Gastroesophageal sphincter (tissue), 4 donors: ENCODE measurements at regions not wholly inside any gene's neighbourhood (a gene's known extent, or its start where the extent isn't known, plus 50 kb on each side); places are given as distances from the start of the nearest gene placed in this dataset.

Source experiments
- ATAC-seq: fragments of 150-250 bp; one replicate; pipeline ENCODE4 v1.9.1; 2016; ENCODE audit warnings: mild to moderate bottlenecking, moderate library complexity
- H3K27ac ChIP-seq, 4 donors: fragments of 200-600 bp; sonication (generic) in 3 of 4; 1 replicate in 3 of 4; 2 replicates in 1 of 4; pipeline ENCODE4 v1.5.1; 2016 to 2019
- H3K27me3 ChIP-seq: fragments of 200-600 bp; sonication (generic); one replicate; pipeline ENCODE4 v1.5.1; 2019
- H3K36me3 ChIP-seq, 2 donors: fragments of 200-600 bp; sonication (generic); one replicate each; pipeline ENCODE4 v1.5.1; 2019; ENCODE audit warnings: control low read depth in 1 of 2
- H3K4me1 ChIP-seq, 3 donors: fragments of 200-600 bp; sonication (generic); 1 replicate in 2 of 3; 2 replicates in 1 of 3; pipeline ENCODE4 v1.5.1; 2016 to 2019; ENCODE audit warnings: control low read depth in 2 of 3
- H3K4me3 ChIP-seq, 2 donors: fragments of 200-600 bp; sonication (generic); one replicate each; pipeline ENCODE4 v1.5.1; 2019; ENCODE audit warnings: mild to moderate bottlenecking in 1 of 2, moderate library complexity in 1 of 2
- H3K9me3 ChIP-seq, 3 donors: fragments of 200-600 bp; sonication (generic); one replicate each; pipeline ENCODE4 v1.5.1; 2017 to 2019; ENCODE audit warnings: control low read depth in 2 of 3
- EP300 ChIP-seq: sonication (generic); formaldehyde crosslinking; IDR thresholded peaks from one replicate; pipeline ENCODE4 v1.6.1; 2017; ENCODE audit warnings: antibody characterized with exemption, mild to moderate bottlenecking
- POLR2A ChIP-seq, 2 donors: fragments of 450-650 bp; IDR thresholded peaks; one replicate each; pipeline ENCODE4 v1.6.1; 2017; ENCODE audit warnings: antibody characterized with exemption in 2 of 2, mild to moderate bottlenecking in 2 of 2, moderate library complexity in 1 of 2
- POLR2AphosphoS5 ChIP-seq: sonication (generic); formaldehyde crosslinking; IDR thresholded peaks from one replicate; pipeline ENCODE4 v1.6.1; 2017; ENCODE audit warnings: antibody characterized with exemption
- WGBS, 2 donors: methylation state at CpG; one replicate each; pipeline ENCODE4 v1.1.5; 2018; ENCODE audit warnings: low coverage in 1 of 2; 5-methylcytosine and 5-hydroxymethylcytosine counted together
- TF ChIP-seq, protein P1 (sequence below), 4 experiments: fragments of 200-600 bp in 2 of 4; fragments of 450-650 bp in 2 of 4; sonication (generic) in 1 of 4; IDR thresholded peaks; one replicate each; pipeline ENCODE4 v1.5.1; 2017 to 2019; ENCODE audit warnings: antibody characterized with exemption in 4 of 4, mild to moderate bottlenecking in 2 of 4, moderate library complexity in 2 of 4

DNA sequence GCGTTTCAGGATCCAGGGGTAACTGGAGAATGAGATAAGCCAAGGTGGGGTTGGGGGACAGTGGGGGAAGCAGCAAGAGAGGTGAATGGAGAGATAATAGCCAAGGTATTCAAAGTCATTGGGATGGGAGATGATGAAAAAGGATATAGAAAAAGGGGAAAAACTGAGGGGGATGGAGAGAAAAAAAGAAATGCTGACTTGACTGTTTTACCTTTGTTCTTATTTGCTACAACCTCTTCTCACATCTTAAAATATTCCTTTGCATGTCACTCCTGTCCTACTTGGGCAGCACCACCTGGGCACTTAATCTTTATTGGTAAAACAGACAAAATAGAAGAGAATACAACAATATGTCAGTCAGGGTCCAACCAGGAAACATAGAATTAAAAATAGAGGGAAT is 56.0 kb upstream of the FNDC3A start:
- TF ChIP-seq, protein P1, sequence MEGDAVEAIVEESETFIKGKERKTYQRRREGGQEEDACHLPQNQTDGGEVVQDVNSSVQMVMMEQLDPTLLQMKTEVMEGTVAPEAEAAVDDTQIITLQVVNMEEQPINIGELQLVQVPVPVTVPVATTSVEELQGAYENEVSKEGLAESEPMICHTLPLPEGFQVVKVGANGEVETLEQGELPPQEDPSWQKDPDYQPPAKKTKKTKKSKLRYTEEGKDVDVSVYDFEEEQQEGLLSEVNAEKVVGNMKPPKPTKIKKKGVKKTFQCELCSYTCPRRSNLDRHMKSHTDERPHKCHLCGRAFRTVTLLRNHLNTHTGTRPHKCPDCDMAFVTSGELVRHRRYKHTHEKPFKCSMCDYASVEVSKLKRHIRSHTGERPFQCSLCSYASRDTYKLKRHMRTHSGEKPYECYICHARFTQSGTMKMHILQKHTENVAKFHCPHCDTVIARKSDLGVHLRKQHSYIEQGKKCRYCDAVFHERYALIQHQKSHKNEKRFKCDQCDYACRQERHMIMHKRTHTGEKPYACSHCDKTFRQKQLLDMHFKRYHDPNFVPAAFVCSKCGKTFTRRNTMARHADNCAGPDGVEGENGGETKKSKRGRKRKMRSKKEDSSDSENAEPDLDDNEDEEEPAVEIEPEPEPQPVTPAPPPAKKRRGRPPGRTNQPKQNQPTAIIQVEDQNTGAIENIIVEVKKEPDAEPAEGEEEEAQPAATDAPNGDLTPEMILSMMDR (IDR thresholded peaks at IDR 0.05), result no peak
- TF ChIP-seq EP300, result no peak
- no peak for TF ChIP-seq POLR2A (IDR thresholded peaks at IDR 0.05)
- TF ChIP-seq POLR2AphosphoS5, result no peak
- no peaks in the 10 kb centered on the region for H3K4me1 ChIP-seq
- no peak overlapping the region for H3K4me3 ChIP-seq
- no peak for ATAC-seq
- no peak overlapping the region for H3K27ac ChIP-seq
- 60% methylated on average over 1 of the region's 1 CpG for WGBS, 2 donors
- no peaks in the 10 kb centered on the region for H3K27me3 ChIP-seq
- no peaks in the 10 kb centered on the region for H3K9me3 ChIP-seq
- no peaks in the 10 kb centered on the region for H3K36me3 ChIP-seq

DNA sequence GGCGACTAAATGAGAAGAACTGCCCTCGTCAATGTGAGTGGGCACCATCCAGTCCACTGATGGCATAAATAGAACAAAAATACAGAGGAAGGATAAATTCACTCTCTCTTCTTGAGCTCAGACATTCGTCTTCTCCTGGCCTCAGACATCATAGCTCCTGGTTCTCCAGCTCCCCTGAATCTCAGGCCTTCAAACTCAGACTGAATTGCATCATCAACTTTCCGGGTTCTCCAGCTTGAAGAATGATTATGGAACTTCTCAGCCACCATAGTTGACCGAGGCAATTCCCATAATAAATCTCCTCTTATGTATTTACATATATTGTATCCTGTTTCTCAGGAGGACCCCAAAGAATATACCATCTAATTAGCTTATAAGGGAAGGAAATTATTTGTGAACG is 55.0 kb upstream of the FNDC3A start:
- Histone ChIP-seq H3K4me3 (no peak overlapping the region), H3K36me3 (no peaks in the 10 kb centered on the region), H3K9me3 (no peaks in the 10 kb centered on the region), H3K4me1 (no peaks in the 10 kb centered on the region), H3K27me3 (no peaks in the 10 kb centered on the region), H3K27ac (no peak overlapping the region)
- no peak for ATAC-seq
- WGBS, 2 donors, result 73 to 80% methylated on average over 6 of the region's 6 CpGs
- no peak for TF ChIP-seq POLR2AphosphoS5
- no peak for TF ChIP-seq POLR2A (IDR thresholded peaks at IDR 0.05)
- TF ChIP-seq EP300, result no peak
- TF ChIP-seq, protein P1 (IDR thresholded peaks at IDR 0.05), result no peak

DNA sequence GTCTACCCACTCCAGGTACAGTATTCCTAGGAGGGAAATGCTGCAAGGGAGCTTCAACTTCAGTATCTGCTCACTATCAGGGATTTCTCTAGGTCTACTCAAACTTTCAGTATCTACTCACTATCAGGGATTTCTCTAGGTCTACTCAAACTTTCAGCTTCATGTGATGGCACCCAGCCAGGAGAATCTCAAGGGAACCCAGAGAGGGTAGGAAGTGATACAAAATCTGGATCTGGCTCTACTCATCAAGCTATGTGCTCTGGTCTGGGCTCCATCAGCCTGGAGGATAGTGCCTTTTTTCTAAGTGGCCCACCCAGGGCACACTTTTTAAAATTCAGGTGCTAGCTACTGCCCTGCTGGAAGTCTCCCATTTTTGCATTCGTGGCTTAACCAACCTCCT is 52.3 kb upstream of the FNDC3A start:
- no peak for ATAC-seq
- Histone ChIP-seq H3K27me3 (no peaks in the 10 kb centered on the region), H3K9me3 (no peaks in the 10 kb centered on the region), H3K36me3 (no peaks in the 10 kb centered on the region), H3K27ac (no peak overlapping the region), H3K4me1 (no peaks in the 10 kb centered on the region), H3K4me3 (no peak overlapping the region)
- TF ChIP-seq, protein P1 (IDR thresholded peaks at IDR 0.05), result no peak
- TF ChIP-seq EP300, result no peak
- no peak for TF ChIP-seq POLR2AphosphoS5
- no peak for TF ChIP-seq POLR2A (IDR thresholded peaks at IDR 0.05)
- WGBS, 2 donors, result 60 to 64% methylated on average over 1 of the region's 1 CpG

DNA sequence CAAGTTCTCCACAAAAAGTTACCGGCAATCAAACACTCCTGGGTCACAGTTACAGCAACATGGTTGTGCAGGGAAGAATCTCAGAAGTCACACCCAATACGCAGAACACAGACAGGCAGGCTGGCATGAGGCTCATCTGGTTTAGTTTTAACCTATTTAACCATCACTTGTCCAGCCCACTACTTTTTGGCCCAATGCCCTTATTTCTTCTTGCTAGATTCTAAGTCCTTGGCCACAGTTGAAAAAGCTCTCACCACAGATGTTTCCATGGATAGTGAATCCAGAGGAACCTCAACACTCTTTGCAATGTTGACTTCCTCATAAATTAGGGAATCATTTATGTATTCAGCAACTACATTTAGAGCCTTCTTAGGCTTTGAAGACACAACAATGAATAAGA is 50.7 kb upstream of the FNDC3A start:
- H3K27me3 ChIP-seq, result no peaks in the 10 kb centered on the region
- no peaks in the 10 kb centered on the region for H3K36me3 ChIP-seq
- no peaks in the 10 kb centered on the region for H3K9me3 ChIP-seq
- no peaks in the 10 kb centered on the region for H3K4me1 ChIP-seq
- H3K4me3 ChIP-seq, result no peak overlapping the region
- TF ChIP-seq EP300, result no peak
- TF ChIP-seq, protein P1 (IDR thresholded peaks at IDR 0.05), result no peak
- no peak for TF ChIP-seq POLR2AphosphoS5
- no peak for TF ChIP-seq POLR2A (IDR thresholded peaks at IDR 0.05)
- no peak for ATAC-seq
- WGBS, 2 donors, result 100% methylated on average over 2 of the region's 2 CpGs
- no peak overlapping the region for H3K27ac ChIP-seq
